IPS DF 19.7 (cell line): ENCODE measurements at regions not wholly inside any gene's neighbourhood (a gene's known extent, or its start where the extent isn't known, plus 50 kb on each side); places are given as distances from the start of the nearest gene placed in this dataset.
"Not testable (repeated sequence)": the region's sequence is repeated elsewhere in the genome, so short reads cannot be mapped to it uniquely, and the experiment has no call there.

ENCODE experiments used
- DNase-seq: peaks from one replicate; pipeline ENCODE4 v3.0.0-alpha.2; 2013; ENCODE audit warnings: low read depth, low spot score

- DNase-seq: no peak
Observed at GRCh38 chr3:152581951-152582350, 253.0 kb upstream of the P2RY1 start.

DNA sequence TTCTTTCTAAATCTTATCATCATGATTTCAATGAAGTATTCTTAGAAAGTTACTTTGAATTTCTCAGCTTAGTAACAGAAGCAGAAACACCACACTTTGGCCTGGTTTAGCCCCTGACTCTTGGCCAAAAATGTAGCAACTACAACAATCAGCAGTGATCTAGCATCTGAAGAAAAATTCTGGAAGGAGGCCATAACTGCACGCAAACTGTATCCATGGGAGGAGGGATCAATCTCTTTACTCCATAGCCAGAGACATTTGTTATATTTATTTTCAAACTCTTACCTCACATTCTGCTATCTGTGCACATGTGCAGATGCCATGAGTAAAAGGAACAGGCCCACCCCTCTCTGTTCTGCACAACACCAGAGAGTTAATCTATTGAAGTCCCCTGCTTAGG, 251.0 kb upstream of the P2RY1 start:
- DNase-seq: no peak

DNA sequence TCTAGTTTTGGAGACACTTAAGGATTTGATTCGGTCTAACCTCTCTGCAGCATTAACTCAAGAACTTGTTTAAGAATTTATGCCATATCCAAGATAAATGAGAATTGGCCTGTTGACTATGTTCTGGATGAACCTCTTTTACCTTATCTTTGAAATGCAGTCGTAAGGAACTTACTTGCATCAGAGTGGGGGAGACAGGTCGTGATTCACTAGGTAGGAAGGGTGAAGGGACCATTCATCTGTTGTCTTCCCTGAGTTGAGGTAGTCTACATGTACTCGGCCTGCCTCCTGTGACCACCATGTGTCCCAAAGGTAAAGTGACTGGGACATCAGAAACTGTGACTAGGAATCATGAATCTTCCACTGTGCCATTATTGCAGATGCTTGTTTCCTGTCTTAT, 248.0 kb upstream of the P2RY1 start:
- no peak for DNase-seq

DNA sequence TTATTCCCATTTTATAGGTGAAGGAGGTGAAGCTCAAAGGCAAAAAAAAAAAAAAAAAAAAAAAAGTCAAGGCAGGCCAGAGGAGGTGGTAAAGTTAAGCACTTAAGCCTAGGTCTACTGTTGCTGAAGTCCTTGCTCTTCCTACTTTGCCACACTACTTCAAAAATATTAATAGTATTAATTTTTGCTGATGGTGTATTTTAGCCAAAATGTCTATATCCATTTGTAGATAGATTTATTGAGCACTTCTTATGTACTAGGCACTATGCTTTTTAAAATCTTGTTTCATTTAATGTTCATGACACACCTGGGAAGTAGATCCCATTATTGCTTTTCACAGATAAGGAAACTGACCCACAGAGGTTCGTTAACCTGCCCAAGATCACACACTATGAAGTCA, 247.1 kb upstream of the P2RY1 start:
- no peak for DNase-seq

DNA sequence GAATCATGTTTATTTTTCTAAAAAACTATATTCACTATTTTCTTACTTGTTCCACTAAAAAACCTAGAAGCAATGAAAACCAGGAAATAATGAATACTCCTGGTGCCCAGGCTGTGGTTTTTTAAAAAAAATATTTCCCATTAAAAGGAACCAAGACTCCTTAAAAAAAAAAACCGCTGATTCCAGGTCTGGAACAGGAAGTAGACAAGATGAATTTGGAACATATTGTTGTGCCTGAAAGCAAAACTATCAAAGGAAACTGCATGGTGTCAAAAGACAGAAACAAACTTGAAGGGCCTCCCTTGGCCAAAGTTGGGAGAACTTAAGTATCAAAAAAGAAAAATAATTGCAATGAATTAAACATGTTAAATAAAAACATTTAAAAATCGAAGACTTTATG, 245.3 kb upstream of the P2RY1 start:
- DNase-seq: no peak

DNA sequence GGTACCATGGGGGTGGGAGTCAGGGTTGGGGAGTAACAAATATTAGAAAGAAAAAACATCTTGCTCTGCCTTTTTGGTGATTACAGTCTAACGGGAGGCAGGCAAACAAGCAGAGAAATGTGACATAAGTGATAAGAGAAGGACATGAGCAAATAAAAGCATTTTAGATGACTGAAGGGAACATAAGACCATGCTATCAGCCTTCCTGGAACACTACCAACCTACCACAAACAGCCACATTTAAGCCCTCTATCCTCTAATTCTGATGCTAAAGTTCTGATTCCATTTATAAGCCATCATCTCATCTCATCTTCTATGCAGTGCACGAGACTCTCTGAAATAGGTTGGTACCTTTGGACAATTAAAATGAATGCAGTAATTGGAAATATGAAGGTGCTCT, 243.4 kb upstream of the P2RY1 start:
- no peak for DNase-seq

GRCh38 chr3:152593242-152593641, 241.7 kb upstream of the P2RY1 start:
- no peak for DNase-seq

DNA sequence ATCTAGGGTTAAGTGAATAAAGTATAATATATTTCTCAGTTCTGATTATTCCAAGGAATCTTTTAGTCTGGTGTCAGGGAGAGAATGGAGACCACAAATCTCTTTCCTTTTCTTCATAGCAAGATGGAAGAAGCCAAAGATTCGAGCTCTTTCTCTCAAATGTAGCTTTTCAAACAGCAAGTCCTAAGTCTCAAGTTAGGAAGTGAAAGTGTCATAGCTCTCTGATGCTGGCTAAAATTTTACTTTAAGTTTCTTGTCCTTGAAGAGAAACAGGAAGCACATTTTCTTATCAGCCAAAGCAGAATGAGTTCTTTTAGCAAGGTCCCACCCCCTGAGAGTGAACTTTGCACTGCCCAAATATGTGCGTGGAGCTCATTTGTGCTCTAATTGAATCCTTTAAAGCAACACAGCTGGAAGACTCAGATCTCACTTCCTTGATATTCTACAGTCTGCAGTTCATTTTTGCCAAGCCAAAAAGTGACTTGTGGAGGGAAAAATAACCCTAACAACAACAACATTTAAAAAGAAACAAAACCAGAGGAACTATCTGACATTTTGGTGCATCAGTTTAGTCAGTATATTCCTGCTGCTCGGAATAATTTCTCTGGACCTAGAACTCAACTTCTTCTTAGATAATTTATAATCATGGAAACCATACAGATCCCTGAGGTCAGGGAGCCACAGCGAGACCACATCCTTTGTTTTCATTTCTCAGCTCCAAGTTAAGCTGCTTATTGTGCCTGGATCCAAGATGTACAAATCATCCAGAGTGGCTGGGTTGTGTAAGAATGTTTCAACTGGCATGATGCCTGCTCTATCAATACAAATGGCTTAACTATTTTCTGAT, 238.7 kb upstream of the P2RY1 start:
- DNase-seq: no peak

- DNase-seq: not testable (repeated sequence)
Observed at GRCh38 chr3:152596832-152597231, 238.1 kb upstream of the P2RY1 start.

DNA sequence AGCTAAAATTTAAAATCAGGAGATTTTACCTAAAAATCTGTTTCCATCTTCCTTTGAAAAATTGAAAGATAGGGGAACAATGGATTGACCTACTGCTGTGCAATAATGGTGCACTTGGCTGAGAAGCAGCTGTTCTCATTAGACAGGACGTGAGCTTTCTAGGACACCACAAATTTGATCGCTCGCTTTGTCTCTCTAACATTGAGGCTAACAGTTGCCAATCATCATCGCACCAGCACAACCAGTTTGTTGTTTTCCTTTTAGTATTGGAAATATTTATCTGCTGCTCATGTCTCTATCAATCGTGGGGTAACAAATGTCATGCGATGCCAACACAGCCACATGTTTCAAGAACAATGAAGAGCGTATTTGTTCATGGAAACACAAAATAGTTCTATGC, 228.8 kb upstream of the P2RY1 start:
- no peak for DNase-seq

- DNase-seq: no peak
Observed at GRCh38 chr3:152607179-152607578, 227.8 kb upstream of the P2RY1 start.

DNA sequence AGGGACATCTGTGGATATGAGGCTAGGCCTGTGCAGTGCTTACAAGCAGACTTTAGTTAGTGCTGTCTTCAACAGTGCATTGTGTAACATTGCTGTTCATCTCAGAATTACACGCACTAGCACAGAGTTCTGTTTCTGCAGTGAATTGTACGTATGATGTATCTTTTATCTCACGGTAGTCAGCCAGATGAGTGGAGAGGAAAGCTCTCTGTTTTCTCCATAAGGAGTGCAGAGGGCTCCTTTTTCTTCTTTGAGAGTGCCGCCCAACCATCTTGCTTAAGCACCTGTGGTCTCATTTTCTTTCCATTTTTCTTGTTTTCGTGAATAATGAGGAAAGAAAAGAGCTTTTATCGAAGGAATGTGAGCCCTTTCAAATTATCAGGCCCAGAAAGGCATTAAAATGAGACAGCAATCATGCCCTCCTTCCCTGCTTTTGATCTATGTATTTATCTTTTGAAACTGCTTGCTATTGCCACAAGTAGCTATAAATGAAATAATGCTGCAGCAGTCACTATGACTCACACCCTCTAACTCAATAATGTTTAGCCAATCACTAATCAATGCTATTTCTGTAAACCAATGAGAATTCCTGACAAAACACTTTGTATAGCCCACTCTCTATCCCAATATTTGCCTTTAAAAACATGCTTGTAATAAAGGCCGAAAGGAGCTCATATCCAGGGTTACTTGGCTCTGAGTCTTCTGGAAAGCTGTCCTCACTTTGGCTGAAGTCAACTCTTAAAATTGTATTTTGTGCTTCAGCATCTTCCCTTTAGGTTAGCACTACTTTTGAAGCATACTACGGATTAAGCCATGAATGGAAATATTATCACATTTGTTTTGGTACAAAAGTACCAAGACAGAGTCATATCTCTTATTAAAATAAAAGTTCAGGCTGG, 226.0 kb upstream of the P2RY1 start:
- DNase-seq: no peak

GRCh38 chr3:152609891-152610290, 225.0 kb upstream of the P2RY1 start:
- DNase-seq: peak; percentile 12

- peak; percentile 35 for DNase-seq
Observed at GRCh38 chr3:152610622-152611021, 224.3 kb upstream of the P2RY1 start.

GRCh38 chr3:152611905-152612304, 223.0 kb upstream of the P2RY1 start:
- DNase-seq: no peak

GRCh38 chr3:152613851-152614250, 221.1 kb upstream of the P2RY1 start:
- no peak for DNase-seq

DNA sequence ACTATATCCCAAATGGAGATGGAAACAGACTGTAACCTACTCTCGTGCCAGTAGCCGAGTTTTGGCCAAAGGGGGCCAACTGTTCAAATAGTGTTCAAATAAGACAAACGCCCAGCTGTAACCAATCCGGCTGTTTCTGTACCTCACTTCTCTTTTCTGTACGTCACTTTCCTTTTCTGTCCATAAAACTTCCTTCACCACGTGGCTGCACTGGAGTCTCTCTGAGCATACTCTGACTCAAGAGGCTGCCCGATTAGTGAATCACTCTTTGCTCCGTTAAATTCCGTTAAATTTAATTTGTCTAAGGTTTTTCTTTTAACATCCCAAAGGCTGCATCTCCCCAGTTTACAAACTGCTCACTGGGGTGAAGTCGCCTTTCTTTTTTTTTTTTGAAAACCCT, 219.2 kb upstream of the P2RY1 start:
- no peak for DNase-seq

GRCh38 chr3:152617609-152618008, 217.3 kb upstream of the P2RY1 start:
- no peak for DNase-seq

- no peak for DNase-seq
Observed at GRCh38 chr3:152618529-152618928, 216.4 kb upstream of the P2RY1 start.

GRCh38 chr3:152619691-152620090, 215.2 kb upstream of the P2RY1 start:
- DNase-seq: no peak

DNA sequence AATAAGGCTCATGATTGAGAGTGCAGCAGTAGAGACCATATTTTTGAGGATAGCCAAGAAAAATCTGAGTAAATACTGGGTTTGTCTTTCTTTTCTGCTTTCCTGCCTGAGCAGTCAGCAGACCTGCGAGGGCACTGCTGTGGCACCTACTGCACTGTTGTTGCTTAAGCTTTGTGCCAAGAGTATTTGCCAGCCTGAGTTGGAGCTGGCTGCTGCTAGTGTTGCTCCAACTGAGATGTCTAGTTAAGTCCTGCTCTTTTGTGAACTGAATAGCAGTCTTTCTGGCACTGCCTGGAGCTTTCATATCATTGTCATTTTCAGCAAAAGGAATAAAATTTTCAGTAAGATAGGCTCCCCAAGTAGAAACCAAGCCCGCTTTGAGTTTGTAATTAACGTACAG, 214.5 kb upstream of the P2RY1 start:
- DNase-seq: no peak

- DNase-seq: no peak
Observed at GRCh38 chr3:152621006-152621868, 213.7 kb upstream of the P2RY1 start.
